Vagina (tissue), 2 donors: ENCODE measurements at regions not wholly inside any gene's neighbourhood (a gene's known extent, or its start where the extent isn't known, plus 50 kb on each side); places are given as distances from the start of the nearest gene placed in this dataset.

Experiments
- CTCF ChIP-seq, 3 experiments: fragments of 450-650 bp in 2 of 3; fragments of 200-600 bp in 1 of 3; sonication (generic) in 1 of 3; IDR thresholded peaks; one replicate each; pipeline ENCODE4 v1.5.1; 2017 to 2019; ENCODE audit warnings: antibody characterized with exemption in 3 of 3, mild to moderate bottlenecking in 2 of 3, moderate library complexity in 2 of 3
- POLR2A ChIP-seq, 2 donors: fragments of 450-650 bp; IDR thresholded peaks; one replicate each; pipeline ENCODE4 v1.6.1; 2017; ENCODE audit warnings: antibody characterized with exemption in 2 of 2, mild to moderate bottlenecking in 2 of 2, moderate library complexity in 2 of 2
- POLR2AphosphoS5 ChIP-seq, 2 donors: sonication (generic); formaldehyde crosslinking; IDR thresholded peaks; one replicate each; pipeline ENCODE4 v1.9.0; 2017; ENCODE audit warnings: antibody characterized with exemption in 2 of 2, mild to moderate bottlenecking in 2 of 2, low read depth in 1 of 2; ENCODE audit not compliant: insufficient read depth in 1 of 2

- TF ChIP-seq POLR2A (IDR thresholded peaks at IDR 0.05), result no peak
- no peak for TF ChIP-seq CTCF (IDR thresholded peaks at IDR 0.05)
- TF ChIP-seq POLR2AphosphoS5 (IDR thresholded peaks at IDR 0.05; ENCODE audit: insufficient read depth in 1 of 2, low read depth in 1 of 2), result no peak
Measured at GRCh38 chr11:91093141-91093540, 870.3 kb upstream of the CHORDC1 start.
